Neural progenitor cell (in vitro differentiated cells): ENCODE measurements at regions not wholly inside any gene's neighbourhood (a gene's known extent, or its start where the extent isn't known, plus 50 kb on each side); places are given as distances from the start of the nearest gene placed in this dataset.

Experiments
- CTCF ChIP-seq: fragments of 200-600 bp; sonication (generic); IDR thresholded peaks from 2 replicates; pipeline ENCODE4 v1.5.1; 2017; ENCODE audit warnings: antibody characterized with exemption, mild to moderate bottlenecking
- EZH2 ChIP-seq: fragments of 200-600 bp; sonication (generic); IDR thresholded peaks from 2 replicates; pipeline ENCODE4 v1.6.1; 2017; ENCODE audit warnings: antibody characterized with exemption, mild to moderate bottlenecking, moderate library complexity

GRCh38 chrX:8091510-8091909 is 79.6 kb downstream of the VCX2 start:
- TF ChIP-seq EZH2 = no peak
- TF ChIP-seq CTCF = no peak
